Non-pigmented ciliary epithelial cell (primary cell): ENCODE measurements at regions not wholly inside any gene's neighbourhood (a gene's known extent, or its start where the extent isn't known, plus 50 kb on each side); places are given as distances from the start of the nearest gene placed in this dataset.
"Not testable (repeated sequence)": the region's sequence is repeated elsewhere in the genome, so short reads cannot be mapped to it uniquely, and the experiment has no call there.

Source experiments
- DNase-seq: peaks from one replicate; pipeline ENCODE4 v3.0.0-alpha.2; 2010; ENCODE audit warnings: low read depth

DNA sequence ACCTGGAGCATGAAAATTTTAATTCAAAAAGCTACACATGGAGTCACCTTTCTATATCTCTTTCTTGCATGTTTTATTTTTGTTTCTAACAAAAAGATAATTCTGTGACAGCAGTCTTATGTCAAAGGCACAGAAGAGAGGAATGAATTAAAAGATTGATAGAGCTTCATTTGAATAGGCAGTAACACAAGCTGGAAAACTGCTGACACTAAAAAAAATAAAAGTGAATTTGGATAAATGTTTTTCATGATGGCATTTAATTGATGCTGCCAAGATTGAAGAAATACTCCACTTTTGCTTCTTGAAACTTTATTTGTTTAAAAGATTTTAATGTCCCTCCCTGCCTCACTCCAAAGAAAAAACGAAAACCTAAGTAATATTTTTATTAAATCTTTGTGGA is 887.4 kb downstream of the PLA2G4A start:
- no peak for DNase-seq

DNA sequence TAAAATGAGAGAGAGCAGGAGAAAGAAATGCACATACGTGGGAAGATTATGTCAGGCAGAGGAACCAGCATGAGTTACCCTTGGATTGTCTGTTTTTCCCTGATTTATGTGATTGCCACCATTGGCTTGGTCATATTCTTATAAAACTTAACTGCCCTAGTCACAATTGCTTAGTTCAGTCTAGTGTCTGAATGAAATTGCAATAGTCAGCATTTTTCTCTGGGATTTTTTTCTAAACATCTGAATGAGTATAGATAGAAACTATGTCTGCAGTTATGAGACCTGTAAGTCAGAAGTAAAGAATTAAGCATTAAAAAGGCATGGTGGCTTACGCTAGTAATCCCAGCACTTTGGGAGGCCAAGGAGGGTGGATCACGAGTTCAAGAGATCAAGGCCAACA is 889.8 kb downstream of the PLA2G4A start:
- DNase-seq, result no peak

- DNase-seq, result no peak
Measured at GRCh38 chr1:187721216-187721615, 892.5 kb downstream of the PLA2G4A start.

DNA sequence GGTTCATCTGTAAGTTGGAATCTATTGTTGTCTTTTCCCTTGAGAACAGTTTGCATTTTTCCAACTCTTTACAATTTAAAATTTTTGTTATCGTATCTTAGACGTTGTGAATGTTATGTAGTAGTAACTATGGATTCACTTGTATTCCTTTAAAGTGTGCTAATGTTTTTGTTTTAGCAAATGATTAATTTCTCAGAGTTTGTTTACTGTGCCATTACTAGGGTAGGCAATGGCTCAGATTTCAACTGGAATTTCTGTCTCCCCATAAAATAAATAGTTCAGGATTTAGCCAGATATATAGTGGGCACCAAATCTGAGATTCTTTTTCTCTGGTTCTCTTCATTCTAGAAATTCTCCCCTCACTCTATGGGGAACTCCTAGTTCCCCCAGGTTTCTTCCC is 896.5 kb downstream of the PLA2G4A start:
- no peak for DNase-seq

- no peak for DNase-seq
Measured at GRCh38 chr1:187733232-187733631, 904.5 kb downstream of the PLA2G4A start.

- no peak for DNase-seq
Measured at GRCh38 chr1:187734427-187734826, 905.7 kb downstream of the PLA2G4A start.

DNA sequence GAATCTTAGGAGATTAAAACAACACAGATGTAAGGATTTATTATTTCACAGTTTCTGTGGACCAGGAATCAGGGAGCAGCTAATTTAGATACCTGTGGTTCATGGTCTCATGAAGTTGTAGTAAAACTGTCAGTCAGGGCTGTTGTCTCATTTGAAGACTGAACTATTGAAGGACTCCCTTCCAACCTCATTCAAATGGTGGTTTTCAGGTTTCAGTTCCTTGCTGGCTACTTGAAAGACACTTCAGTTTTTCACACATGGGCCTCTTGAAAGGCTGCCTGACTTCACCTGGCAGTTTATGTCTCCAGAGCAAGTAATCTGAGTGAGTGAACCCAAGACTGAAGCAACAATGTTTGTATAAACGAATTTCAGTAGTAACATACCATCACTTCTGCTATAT is 915.9 kb downstream of the PLA2G4A start:
- DNase-seq, result no peak

DNA sequence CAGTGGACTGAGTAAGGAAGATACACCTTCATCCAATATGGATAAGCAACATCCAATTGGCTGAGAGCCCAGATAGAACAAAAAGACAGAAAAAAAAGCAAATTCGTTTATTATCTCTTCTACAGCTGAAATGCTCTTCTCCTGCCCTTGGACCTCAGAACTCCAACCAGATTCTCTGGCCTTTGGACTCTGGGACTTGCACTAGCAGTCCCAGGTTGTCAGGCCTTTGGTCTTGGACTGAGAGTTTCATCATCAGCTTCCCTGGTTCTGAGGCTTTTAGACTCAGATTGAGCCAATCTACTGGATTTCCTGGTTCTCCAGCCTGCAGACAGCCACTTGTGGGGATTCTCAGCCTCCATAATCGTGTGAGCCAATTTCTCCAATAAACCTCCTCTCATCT is 926.8 kb downstream of the PLA2G4A start:
- no peak for DNase-seq

DNA sequence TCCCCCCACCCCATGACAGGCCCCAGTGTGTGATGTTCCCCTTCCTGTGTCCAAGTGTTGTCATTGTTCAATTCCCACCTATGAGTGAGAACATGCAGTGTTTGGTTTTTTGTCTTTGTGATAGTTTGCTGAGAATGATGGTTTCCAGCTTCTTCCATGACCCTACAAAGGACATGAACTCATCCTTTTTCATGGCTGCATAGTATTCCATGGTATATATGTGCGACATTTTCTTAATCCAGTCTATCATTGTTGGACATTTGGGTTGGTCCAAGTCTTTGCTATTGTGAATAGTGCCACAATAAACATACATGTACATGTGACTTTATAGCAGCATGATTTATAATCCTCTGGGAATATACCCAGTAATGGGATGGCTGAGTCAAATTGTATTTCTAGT is 927.9 kb downstream of the PLA2G4A start:
- not testable (repeated sequence) for DNase-seq

DNA sequence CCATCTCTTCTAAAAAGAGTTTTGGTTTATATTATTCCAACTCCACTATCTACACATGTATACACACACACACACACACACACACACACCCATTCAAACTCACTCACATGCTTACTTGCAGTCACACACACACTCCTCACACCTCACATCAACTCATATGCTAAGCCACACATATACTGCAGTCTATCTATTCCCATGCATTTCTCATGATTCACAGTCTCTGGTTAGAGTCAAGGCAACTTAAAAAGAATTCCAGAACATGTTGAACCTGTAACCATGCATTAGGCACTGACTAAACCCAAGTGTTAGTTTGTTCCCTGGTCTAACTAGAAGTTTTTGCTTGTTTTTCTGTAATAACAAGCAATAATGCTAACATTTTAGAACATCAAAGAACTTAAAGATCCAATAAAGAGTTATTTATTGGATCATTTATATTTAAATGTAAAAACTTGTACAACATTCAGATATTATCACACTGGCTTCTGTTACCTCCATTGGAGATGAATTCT is 931.1 kb downstream of the PLA2G4A start:
- DNase-seq, result no peak

GRCh38 chr1:187762118-187762517 is 933.4 kb downstream of the PLA2G4A start:
- no peak for DNase-seq

DNA sequence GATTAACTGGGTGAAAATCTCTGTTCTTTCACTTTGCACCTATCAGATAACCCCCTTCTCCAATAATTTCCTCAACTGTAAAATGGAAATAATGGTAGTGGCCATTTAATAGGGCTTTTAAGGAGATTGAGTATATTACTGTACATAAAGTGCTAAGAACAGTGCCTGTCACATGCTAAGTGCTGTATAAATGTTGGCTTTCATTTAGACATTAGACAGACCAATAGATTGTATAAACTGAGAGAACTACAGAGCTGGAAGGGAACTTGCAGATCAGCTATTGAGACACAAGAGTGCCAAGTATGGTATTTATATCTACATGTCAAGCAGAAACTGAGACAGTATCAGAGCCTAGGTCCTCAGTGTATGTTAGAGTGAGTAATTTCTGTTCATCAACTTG is 934.7 kb downstream of the PLA2G4A start:
- no peak for DNase-seq

- DNase-seq, result peak; percentile 44
Measured at GRCh38 chr1:187763976-187764375, 935.2 kb downstream of the PLA2G4A start.

- no peak for DNase-seq
Measured at GRCh38 chr1:187771396-187771795, 942.6 kb downstream of the PLA2G4A start.

GRCh38 chr1:187773168-187773567 is 944.4 kb downstream of the PLA2G4A start:
- DNase-seq, result no peak

DNA sequence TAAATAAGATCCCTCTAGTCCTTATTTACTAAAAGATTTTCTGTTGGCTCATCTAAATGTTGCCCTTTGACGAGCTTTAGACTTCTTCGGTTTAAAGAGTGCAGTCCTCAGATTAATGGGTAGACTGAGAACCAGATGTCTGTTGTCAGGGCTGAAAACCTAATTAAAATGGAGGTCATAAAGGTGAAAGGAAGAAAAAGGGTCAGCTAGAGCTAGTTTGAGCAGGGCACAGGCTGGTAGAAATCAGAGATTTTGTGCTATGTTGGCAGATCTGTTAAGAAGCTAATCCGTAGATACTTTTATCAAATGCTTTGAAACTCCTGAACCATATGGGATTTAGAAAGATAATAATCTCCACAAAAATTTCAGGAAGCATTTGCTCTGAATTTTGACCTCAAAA is 959.0 kb downstream of the PLA2G4A start:
- no peak for DNase-seq

GRCh38 chr1:187788718-187789117 is 960.0 kb downstream of the PLA2G4A start:
- DNase-seq, result no peak

- DNase-seq, result no peak
Measured at GRCh38 chr1:187790724-187791123, 962.0 kb downstream of the PLA2G4A start.

DNA sequence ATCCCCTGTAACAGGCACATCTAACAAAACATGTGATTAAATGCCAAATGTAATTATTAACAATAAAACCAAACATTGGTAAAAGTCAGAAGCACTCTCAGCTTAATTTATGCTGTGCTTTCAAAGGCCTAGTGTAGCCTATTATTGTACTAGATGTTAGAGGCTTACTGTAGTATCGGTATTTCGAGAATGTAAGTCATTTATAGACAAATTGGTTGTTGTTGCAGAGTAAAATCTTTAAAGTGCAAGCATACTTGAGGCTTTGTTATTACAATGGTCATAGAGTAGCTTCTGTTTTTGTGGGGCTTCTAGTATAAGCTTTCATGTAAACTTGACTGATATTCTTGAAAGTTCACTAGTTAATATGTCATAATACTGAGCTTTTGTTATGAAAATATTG is 965.8 kb downstream of the PLA2G4A start:
- no peak for DNase-seq

- no peak for DNase-seq
Measured at GRCh38 chr1:187809549-187809948, 980.8 kb downstream of the PLA2G4A start.

GRCh38 chr1:187816646-187817045 is 987.9 kb downstream of the PLA2G4A start:
- no peak for DNase-seq

- no peak for DNase-seq
Measured at GRCh38 chr1:187817782-187818181, 989.0 kb downstream of the PLA2G4A start.

DNA sequence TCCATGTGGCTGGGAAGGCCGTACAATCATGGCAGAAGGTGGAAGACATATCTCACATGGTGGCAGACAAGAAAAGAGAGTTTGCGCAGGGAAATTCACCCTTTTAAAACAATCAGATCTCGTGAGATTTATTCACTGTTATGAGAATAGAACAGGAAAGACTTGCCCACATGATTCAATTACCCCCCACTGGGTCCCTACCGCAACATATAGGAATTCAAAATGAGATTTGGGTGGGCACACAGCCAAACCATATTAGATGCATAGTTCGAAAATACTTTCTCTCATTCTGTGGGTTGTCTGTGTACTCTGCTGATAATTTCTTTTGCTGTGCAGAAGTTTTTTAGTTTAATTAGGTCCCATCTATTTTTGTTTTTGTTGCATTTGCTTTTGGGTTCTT is 990.3 kb downstream of the PLA2G4A start:
- no peak for DNase-seq

DNA sequence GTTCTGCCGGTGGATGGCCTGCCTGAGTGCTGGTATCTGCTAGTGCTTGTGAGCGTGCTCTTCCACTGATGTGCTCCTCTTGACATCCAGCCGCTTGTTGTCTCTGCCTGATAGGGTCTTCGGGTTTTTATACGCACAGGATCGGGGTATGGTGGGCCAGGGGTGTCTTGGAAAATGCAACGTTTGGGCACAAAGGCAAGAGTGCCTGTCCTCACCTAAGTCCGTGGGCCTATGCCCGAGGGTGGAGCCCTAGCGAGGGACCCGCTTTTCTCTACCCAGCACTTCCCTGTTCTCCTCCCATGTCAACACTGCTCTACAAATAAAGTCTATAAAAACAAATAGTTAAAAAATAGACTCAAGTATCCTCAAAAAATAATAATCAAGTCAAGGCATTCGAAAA is 1007.8 kb downstream of the PLA2G4A start:
- DNase-seq, result no peak

DNA sequence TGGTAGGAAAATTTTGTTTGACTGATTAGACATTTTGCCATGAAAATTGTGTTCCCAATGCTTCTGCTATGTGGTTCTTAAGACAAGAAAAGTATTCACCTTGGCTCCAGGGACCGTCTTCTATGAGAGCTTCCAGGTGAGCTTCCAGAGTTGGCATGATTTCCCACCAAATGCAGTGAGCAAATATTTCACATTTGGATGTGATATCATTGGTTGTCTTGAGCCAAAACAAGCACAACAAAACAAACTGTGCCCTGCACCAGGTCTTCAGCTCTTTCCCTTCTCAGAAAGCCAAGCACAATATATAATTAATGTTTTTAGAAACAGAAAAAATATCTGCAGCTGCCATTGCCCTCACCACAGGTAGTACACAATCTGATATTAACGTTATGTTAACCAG is 1009.0 kb downstream of the PLA2G4A start:
- no peak for DNase-seq
